ENCODE measurements at regions not wholly inside any gene's neighbourhood (a gene's known extent, or its start where the extent isn't known, plus 50 kb on each side); places are given as distances from the start of the nearest gene placed in this dataset.

- no peaks in the 10 kb centered on the region for H3K36me3 Mint-ChIP-seq
- peaks cover 3% of the 10 kb centered on the region for H3K27me3 Mint-ChIP-seq
- no peaks in the 10 kb centered on the region for H3K9me3 Mint-ChIP-seq
- no peak for TF ChIP-seq CTCF (conservative IDR thresholded peaks at IDR 0.05)
- H3K27ac Mint-ChIP-seq = no peak overlapping the region
- peaks cover 7% of the 10 kb centered on the region for H3K4me1 Mint-ChIP-seq (ENCODE audit: unreplicated experiment)
- no peak overlapping the region for H3K4me3 Mint-ChIP-seq
- no peak for DNase-seq (ENCODE audit: extremely low spot score, unreplicated experiment)
Observed at GRCh38 chr11:42114927-42115326, 655.5 kb upstream of the LRRC4C start.

GRCh38 chr11:42138454-42138853 is 679.0 kb upstream of the LRRC4C start:
- Mint-ChIP-seq H3K36me3 (no peaks in the 10 kb centered on the region), H3K4me3 (no peak overlapping the region), H3K27me3 (no peaks in the 10 kb centered on the region), H3K27ac (no peak overlapping the region), H3K9me3 (no peaks in the 10 kb centered on the region), H3K4me1 (ENCODE audit: unreplicated experiment) (no peaks in the 10 kb centered on the region)
- no peak for DNase-seq (ENCODE audit: extremely low spot score, unreplicated experiment)
- no peak for TF ChIP-seq CTCF (conservative IDR thresholded peaks at IDR 0.05)

- TF ChIP-seq CTCF (conservative IDR thresholded peaks at IDR 0.05) = no peak
- DNase-seq (ENCODE audit: extremely low spot score, unreplicated experiment) = no peak
- peaks cover 4% of the 10 kb centered on the region for H3K36me3 Mint-ChIP-seq
- H3K27me3 Mint-ChIP-seq = no peaks in the 10 kb centered on the region
- no peak overlapping the region for H3K27ac Mint-ChIP-seq
- H3K9me3 Mint-ChIP-seq = peaks cover 7% of the 10 kb centered on the region
- H3K4me3 Mint-ChIP-seq = no peak overlapping the region
- no peaks in the 10 kb centered on the region for H3K4me1 Mint-ChIP-seq (ENCODE audit: unreplicated experiment)
Observed at GRCh38 chr11:42145311-42145710, 685.9 kb upstream of the LRRC4C start.

GRCh38 chr11:42161886-42162285 is 702.4 kb upstream of the LRRC4C start:
- Mint-ChIP-seq H3K36me3 (no peaks in the 10 kb centered on the region), H3K27ac (no peak overlapping the region), H3K9me3 (no peaks in the 10 kb centered on the region), H3K4me3 (no peak overlapping the region), H3K27me3 (no peaks in the 10 kb centered on the region), H3K4me1 (ENCODE audit: unreplicated experiment) (no peaks in the 10 kb centered on the region)
- no peak for DNase-seq (ENCODE audit: extremely low spot score, unreplicated experiment)
- TF ChIP-seq CTCF (conservative IDR thresholded peaks at IDR 0.05) = no peak

GRCh38 chr11:42169191-42169590 is 709.7 kb upstream of the LRRC4C start:
- Mint-ChIP-seq H3K9me3 (no peaks in the 10 kb centered on the region), H3K27me3 (no peaks in the 10 kb centered on the region), H3K27ac (no peak overlapping the region), H3K4me3 (no peak overlapping the region), H3K36me3 (no peaks in the 10 kb centered on the region), H3K4me1 (ENCODE audit: unreplicated experiment) (no peaks in the 10 kb centered on the region)
- DNase-seq (ENCODE audit: extremely low spot score, unreplicated experiment) = no peak
- no peak for TF ChIP-seq CTCF (conservative IDR thresholded peaks at IDR 0.05)

- no peak overlapping the region for H3K4me3 Mint-ChIP-seq
- H3K27ac Mint-ChIP-seq = no peak overlapping the region
- no peak for TF ChIP-seq CTCF (conservative IDR thresholded peaks at IDR 0.05)
- no peaks in the 10 kb centered on the region for H3K9me3 Mint-ChIP-seq
- H3K4me1 Mint-ChIP-seq (ENCODE audit: unreplicated experiment) = no peaks in the 10 kb centered on the region
- no peaks in the 10 kb centered on the region for H3K27me3 Mint-ChIP-seq
- DNase-seq (ENCODE audit: extremely low spot score, unreplicated experiment) = no peak
- H3K36me3 Mint-ChIP-seq = no peaks in the 10 kb centered on the region
Observed at GRCh38 chr11:42170601-42171000, 711.1 kb upstream of the LRRC4C start.
